HG03108 (cell line): ENCODE measurements at regions not wholly inside any gene's neighbourhood (a gene's known extent, or its start where the extent isn't known, plus 50 kb on each side); places are given as distances from the start of the nearest gene placed in this dataset.
"Not testable (repeated sequence)": the region's sequence is repeated elsewhere in the genome, so short reads cannot be mapped to it uniquely, and the experiment has no call there.

Experiments used
- ATAC-seq: cut with Tn5 transposase; IDR thresholded peaks from one replicate; pipeline ENCODE4 v1.9.1; 2021; ENCODE audit warnings: moderate library complexity; ENCODE audit not compliant: unreplicated experiment

DNA sequence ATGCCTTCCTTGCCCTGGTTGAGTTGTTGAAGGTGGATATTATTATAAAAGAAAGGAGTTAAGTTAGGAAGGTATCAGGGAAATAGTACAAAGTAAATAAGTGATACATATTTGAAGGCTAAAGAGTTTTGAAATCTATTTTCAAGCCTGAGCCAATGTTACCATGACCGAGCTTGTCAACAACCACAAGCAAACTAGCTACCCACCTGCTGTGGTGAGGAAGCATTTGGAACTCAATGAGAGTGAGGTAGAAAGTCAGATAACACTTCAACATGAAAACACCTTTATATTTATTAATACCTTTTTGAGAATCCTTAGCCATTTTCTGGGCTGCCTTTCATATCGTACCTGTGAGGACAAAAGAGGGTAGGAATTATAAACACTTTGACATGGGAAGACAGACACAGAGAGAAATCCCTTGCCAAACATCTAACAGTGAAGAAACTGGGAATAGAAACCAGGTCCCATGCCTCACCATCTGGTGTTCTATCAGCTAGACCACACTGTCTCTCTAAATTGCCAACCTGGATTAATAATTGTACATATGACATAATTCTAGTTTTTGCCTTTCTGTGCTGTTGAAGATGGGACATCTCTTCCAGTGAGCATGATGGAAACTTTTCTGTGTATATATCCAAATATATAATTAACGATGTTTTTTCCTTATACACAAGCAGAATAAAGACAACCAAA, 606.4 kb upstream of the NR3C2 start:
- no peak for ATAC-seq

DNA sequence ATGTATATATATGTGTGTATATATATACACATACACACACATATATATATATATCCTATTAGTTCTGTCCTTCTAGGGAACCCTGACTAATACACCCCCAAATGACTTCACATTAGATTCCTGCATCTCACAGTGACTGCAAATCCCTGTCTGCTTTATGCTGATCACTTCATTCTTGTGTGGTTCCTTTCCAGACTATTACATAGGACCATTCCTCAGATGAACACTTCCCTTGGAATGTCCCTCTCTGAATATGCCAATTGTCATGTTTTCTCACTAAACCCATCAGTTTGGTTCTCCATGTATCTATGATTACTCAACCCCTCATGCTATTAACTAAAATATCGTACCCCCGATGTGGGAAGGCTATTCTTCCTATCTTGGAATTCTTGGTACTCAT, 605.2 kb upstream of the NR3C2 start:
- ATAC-seq: no peak

DNA sequence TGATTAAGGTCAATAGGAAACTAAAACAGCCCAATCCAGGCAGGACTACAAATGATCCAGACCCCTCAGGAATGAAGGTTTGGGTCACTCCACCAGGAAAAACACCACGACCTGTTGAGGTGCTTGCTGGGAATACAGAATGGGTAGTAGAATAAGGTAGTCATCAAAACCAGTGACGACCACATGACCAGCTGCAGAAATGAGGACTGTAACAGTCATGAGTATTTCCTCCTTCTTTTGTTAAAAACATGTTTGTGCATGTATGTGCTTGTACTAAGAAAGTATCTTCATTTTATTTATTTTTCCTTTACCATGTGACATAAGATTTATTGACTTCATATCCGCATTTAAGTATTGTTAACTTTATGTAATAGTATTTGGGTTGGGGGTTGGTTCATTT, 603.5 kb upstream of the NR3C2 start:
- no peak for ATAC-seq

DNA sequence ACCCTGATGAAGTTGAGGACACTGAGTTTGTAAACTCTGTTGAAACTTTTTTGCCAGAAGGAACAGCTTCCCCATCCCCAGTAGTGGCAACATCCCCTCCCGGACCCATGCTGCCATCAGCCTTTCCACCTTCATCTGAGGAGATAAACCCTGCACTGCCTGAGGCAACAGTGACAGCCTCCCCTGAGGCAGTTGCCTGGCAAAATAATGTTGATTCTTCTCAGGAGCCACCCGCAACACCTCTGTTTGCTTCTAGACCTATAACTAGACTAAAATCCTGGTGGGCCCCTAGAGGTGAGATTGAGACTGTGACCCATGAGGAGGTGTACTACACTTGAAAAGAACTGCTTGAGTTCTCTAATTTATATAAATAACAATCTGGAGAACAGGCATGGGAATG, 597.6 kb upstream of the NR3C2 start:
- ATAC-seq: not testable (repeated sequence)

DNA sequence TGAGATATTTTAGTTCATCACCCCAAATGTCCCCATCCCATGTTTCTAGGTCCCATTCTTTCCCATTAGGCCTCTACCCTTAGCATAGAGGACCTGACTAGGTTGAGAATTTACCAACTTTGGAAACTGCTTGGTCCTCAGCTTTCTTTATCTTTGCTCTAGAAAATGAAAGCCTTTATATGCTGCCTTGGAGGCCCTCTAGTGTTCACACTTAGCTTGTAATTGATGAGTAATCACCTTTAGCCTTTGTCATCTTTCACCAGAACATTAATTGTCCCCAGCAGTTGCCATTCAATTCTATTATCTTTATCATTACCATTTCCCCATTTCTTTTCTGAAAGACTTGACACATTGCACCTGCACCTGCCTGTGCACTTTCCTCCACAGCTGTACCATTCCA, 589.2 kb upstream of the NR3C2 start:
- ATAC-seq: no peak

DNA sequence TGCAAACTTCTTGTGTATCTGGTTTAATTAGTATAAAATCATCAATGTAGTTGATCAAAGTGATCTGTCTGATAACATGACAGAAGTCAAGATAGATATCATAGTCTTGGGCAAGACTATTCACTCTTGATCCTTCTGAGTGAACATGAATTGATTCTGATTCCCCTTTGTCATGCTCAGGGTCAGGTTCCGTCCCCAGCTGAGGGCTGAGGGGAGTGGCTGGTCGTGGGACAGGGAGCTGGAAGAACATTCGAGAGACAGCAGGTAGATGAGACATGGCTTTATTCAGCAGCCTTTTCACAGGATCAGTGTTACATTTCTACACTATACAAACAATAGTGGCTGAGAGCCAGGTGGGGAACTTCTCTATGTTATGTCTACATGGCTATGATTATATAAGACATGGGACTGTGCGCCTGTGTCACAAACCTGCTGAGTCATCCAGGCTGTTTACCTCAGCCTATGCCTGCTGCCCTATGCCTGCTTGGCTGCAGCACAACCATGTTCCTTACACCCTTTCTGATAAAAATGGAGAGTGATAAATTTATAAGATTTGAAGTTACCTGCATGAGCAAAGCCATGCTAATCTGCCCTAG, 586.9 kb upstream of the NR3C2 start:
- ATAC-seq: no peak

DNA sequence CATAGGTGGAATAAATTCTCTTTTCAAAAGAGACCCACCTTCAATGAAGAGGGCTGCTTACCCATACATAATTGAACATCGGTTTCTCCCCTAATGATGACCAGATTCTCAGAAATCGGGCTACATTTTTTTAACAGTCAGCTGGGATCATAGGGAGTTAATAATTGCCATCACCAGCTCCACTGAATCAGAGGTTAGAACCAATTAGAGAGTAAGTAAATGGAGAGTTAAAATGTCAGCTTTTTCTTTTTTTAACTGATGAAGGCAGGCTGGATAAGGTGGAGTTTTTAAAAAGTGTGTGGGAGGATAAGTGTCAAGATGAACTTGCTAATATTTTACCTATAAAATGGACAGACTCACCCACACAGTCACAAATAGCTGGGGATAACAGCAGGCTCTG, 584.5 kb upstream of the NR3C2 start:
- no peak for ATAC-seq

DNA sequence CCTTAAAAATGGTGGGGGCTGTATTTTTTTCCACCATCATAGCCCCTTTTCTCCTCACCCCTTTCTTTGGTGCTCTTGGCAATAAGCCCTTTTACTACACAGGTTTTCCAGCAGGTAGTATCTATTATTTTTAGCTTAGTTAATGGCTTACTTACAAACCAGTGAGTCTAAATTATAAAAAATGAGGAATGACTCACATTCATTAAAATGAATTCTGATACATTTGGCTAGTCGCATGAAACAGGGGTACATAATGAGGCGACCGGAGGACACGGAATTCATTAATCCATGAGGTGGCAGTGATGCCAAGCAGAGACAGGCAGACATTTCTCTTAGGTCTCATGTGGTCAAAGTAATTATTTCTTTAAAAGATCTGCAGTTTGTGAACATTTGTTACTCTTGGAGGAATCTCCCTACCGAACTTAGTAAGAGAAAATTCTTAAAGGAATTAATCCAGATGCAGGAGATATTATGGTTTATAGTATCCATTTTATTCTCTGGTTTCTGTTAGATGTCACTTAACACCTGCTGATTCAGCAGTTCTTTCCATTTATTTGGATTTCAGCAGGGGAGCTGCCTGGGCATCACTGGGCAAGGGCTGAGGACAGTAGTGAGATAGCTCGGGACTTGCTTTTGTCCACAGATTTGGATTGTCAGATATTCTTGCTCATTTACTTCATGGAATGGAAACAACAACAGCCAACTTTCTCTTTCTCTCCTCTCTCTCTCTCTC, 575.0 kb upstream of the NR3C2 start:
- ATAC-seq: no peak

DNA sequence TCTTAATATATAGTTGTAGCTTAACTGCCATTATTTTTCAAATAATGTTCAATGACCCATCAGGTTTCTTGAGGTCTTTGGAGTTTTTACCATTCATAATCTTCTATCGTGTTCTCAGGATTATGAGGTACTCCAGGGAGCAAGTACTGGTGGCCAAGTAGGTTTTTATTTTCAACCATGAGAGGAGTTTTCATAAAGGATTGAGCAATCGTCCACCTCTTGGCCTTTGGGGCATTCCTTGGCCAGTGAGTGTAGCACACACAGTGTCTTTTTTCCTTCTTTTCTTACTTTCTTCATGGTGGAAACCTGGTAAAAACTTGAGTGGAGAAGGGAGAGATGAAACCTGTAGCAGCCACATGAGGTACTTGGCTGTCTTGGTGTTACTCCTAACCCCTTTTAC, 567.0 kb upstream of the NR3C2 start:
- no peak for ATAC-seq

DNA sequence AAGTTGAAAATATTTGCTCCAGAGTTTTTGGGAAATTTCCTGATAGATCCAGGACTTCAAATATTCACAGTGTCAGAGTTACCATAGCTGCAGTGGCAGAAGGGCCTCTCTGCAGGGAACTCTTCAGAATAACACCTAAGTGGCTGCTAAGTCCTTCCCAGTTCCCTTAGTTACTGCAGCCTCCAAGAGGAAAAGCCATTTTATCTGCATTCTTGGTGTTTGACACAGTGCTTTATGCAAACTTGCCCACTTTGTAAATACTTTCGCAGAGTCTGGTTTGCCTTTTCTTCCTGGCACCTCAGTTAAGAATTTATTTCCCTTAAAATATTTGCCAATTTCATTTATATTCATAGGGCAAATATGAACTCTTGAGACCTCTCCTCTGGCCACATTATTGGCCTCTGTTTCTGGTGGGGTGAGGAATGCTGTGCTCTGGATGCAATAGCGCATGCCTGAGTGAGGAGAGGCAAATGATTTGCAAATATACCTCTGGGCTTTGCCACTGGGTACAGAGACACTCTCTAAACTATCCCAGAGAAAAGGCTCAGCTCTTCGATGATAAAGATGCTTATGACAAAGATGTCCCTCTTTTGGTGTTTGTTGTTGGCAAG, 566.3 kb upstream of the NR3C2 start:
- no peak for ATAC-seq

DNA sequence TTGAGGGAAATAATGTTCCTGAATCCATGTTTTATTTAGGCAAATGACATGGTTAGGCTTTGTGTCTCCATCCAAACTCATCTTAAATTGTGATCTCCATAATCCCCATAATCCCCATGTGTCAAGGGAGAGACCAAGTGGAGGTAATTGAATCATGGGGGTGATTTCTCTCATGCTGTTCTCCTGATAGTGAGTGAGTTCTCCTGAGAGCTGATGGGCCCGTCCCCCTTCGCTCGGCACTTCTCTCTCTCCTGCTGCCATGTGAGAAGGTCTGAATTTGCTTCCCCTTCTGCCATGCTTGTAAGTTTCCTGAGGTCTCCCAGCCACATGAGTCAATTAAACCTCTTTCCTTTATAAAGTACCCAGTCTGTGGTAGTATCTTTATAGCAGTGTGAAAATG, 563.0 kb upstream of the NR3C2 start:
- no peak for ATAC-seq

DNA sequence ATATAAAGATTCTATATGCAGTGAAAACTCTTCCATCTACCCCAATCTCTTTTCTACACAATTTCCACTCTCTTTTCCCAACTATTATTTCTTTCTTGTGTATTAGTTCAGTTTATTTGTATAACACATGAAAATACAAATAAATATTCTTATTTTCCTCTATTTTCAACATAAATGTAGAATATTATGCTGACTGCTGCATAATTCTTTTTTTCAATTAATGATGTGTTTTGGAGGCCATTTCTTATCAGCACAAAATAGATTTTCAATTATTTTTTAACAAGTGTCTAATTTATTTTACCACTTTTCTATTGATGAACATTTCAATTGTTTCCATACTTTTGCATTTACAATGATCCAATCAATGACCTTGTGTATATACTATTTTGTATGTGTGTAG, 557.7 kb upstream of the NR3C2 start:
- ATAC-seq: no peak

DNA sequence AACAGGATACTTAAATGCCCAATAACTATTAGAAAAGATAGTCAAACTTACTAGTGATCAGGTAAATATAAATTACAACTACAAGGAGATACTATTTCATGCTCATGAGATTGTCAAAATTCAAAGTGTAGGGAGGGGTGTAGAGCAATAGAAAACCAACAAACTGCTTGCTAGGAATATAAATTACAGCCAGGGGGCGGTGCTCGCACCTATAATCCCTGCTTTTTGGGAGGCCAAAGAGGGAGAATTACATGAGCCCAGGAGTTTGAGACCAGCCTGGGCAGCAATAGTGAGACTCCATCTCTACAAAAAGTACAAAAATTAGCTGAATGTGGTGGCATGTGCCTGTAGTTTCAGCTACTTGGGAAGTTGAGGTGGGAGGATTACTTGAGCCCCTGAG, 556.5 kb upstream of the NR3C2 start:
- no peak for ATAC-seq

DNA sequence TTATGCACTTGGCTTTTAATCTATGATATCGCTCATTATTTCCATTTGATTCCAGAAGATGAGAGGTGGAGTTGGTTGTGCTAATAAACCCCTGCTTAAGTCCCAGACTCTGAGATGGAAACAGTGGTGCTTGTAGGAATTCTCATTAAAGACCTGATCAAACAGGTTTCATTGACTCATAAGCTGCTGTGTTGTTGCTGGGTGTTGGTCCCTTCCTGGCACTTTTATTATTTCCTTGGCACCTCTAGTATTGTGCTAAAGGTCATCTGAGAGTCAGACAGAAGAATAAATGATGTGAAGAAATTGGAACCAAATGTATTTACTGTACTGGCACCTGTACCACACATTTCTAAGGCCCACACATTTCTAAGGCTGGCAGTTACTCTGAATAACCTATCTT, 544.7 kb upstream of the NR3C2 start:
- no peak for ATAC-seq

DNA sequence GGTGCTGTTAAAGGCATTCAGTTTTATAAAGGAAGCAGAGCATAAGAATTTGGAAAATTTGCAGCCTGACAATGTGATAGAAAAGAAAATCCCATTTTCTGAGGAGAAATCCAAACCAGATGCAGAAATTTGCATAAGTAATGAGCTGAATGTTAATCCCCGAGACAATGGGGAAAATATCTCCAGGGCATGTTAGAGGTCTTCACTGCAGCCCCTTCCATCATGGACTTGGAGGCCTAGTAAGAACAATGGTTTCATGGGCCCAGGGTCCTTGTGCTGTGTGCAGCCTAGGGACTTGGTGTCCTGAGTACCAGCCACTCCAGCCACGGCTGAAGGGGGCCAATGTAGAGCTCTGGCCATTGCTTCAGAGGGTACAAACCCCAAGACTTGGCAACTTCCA, 542.7 kb upstream of the NR3C2 start:
- no peak for ATAC-seq

DNA sequence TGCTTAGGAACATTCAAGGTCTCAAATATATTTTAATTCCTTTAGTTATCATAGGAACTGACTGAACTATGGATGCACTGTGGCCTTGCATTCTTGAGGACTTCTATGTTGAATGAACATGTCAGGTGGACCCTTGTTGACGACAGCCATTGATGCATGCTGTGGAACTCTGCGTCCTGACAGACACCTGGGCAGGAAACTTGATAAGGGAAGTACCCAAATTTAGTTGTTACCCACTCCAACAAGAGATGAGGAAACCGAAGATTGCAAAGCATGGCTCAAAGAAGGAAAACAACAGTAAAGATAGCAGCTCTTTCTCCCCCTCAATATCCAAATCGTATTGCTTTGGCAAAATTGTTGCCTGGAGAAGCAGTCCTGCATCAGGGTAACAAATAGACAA, 540.0 kb upstream of the NR3C2 start:
- no peak for ATAC-seq

DNA sequence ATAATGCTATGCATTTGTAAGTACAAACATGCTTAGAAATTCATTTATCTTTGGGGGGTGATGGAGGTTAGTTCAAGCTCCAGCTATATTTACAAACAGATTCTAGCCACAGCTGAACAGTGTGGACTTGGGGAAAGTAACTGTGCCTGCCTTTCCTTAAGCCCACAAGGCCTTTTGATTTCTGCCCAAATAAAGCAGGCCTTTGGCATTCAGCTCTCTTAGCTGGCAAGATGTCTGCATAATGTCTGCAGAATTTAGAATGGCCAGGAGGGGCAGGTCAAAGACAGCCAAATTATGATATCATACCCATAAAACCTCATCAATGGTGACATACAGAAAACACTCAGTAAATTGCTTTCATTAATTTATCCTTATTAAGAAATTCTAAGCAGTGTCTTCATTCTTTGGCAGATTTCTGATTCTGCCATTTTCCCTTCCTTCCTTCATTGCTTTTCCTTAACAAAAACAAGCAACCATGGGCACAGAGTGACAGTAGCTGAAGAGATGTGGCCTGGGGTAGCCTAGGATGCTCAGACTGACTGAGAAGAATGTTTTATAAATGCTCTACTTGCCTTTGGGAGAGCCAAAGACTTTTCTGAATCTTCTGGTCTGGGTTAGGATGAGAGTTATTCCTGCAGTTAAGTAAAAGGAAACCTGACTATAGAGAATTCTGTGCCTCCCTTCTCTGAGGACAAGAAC, 538.7 kb upstream of the NR3C2 start:
- ATAC-seq: no peak

DNA sequence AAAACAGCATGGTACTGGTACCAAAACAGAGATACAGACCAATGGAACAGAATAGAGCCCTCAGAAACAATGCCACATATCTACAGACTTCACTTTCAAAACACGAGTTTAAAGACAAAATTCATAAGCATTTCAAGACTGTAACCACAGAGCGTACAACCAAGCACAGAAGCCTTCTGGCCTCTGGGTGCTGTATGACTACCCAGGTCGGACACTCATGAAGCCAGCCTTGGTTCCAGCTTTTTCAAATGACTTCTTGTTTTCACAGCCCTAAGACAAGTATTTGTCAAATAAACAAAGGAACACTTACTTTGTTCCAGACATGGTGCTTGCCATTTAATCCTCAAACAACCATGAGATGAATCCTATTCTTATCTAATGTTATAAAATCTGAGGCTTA, 536.1 kb upstream of the NR3C2 start:
- no peak for ATAC-seq

DNA sequence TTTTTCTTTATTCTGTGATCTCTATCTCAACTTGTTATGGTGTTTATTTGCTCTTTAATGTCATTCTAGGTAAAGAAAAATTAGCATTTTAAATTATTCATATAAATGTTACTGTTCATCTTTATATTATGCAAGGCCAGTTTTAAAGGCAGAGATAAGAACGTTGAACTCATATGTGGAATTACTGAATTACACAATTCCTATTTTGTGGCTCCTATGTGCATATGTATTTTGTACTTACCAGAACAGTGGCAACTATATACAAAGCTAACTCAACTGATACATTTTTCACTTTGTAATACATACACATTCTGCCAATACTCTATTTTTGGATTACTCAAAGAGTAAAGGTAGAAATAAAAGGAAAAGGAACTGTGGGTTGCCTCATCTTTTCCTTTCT, 533.2 kb upstream of the NR3C2 start:
- no peak for ATAC-seq

DNA sequence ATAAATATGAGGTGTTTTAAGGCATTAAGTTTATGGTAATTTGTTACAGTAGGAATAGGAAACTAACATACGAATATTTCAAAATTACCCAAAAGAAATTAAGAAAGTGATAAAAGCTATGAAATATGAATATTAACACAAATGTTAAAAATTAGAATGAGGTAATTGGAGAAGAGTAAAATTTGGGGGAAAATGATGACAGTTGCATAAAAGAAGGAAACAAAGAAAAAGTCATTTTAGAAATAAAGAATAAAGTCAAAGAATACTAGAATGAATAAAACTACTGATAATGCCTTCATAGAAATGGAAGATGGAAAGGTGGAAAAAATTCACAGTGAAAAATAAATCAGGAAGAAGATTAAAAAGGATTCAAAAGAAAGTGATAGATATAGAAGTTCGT, 522.9 kb upstream of the NR3C2 start:
- ATAC-seq: no peak

DNA sequence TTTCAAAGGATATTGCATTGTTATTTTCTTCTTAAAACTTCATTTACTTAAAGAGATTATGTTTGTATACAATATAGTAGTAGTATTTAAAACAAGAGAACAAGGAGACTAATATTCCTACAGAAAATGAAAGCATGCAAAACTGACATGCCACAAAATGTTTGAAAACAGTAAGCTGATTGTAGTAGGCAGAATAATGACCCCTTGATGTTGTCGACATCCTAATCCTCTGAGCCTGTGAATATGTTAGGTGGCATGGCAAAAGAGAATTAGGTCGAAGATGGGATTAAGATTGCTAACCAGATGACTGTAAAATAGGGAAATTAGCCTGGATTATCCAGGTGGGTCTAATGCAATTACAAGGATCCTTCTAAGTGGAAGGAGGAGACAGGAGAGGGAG, 522.2 kb upstream of the NR3C2 start:
- no peak for ATAC-seq
